C4-2B (cell line): ENCODE measurements at regions not wholly inside any gene's neighbourhood (a gene's known extent, or its start where the extent isn't known, plus 50 kb on each side); places are given as distances from the start of the nearest gene placed in this dataset.

Source experiments
- CTCF ChIP-seq: fragments of 450-650 bp; conservative IDR thresholded peaks from 2 replicates; pipeline ENCODE4 v1.5.1; 2017; ENCODE audit warnings: mild to moderate bottlenecking
- ZFX ChIP-seq: fragments of 450-650 bp; IDR thresholded peaks from 2 replicates; pipeline ENCODE4 v1.6.1; 2017

GRCh38 chr18:2102022-2102421 is 469.3 kb downstream of the METTL4 start:
- no peak for TF ChIP-seq CTCF
- TF ChIP-seq ZFX: no peak
